GM12891 (cell line): ENCODE measurements at regions not wholly inside any gene's neighbourhood (a gene's known extent, or its start where the extent isn't known, plus 50 kb on each side); places are given as distances from the start of the nearest gene placed in this dataset.

ENCODE experiments used
- POLR2A ChIP-seq: IDR thresholded peaks from 2 replicates; pipeline ENCODE4 v1.6.1; 2011; ENCODE audit warnings: low read depth, low read length, control low read depth
- POLR2AphosphoS5 ChIP-seq: IDR thresholded peaks from 2 replicates; pipeline ENCODE4 v1.6.1; 2011; ENCODE audit warnings: low read depth, low read length, control low read depth
- POU2F2 ChIP-seq: IDR thresholded peaks from 2 replicates; pipeline ENCODE4 v1.6.1; 2011; ENCODE audit warnings: low read depth, mild to moderate bottlenecking, control low read depth, low read length, moderate library complexity
- TAF1 ChIP-seq: IDR thresholded peaks from 2 replicates; pipeline ENCODE4 v1.6.1; 2011; ENCODE audit warnings: low read depth, low read length, control low read depth

GRCh38 chr3:96072226-96072625 is 742.2 kb upstream of the EPHA6 start:
- TF ChIP-seq TAF1 (no peak), POLR2AphosphoS5 (no peak), POLR2A (no peak), POU2F2 (no peak)
